ENCODE measurements at regions not wholly inside any gene's neighbourhood (a gene's known extent, or its start where the extent isn't known, plus 50 kb on each side); places are given as distances from the start of the nearest gene placed in this dataset.

- no peaks in the 10 kb centered on the region for H3K27me3 ChIP-seq
- H3K4me3 ChIP-seq, result no peak overlapping the region
- no peak overlapping the region for H3K27ac ChIP-seq
- H3K9me3 ChIP-seq, result no peaks in the 10 kb centered on the region
- TF ChIP-seq POLR2AphosphoS5 (IDR thresholded peaks at IDR 0.05) (no peak), EP300 (IDR thresholded peaks at IDR 0.05) (no peak), POLR2A (IDR thresholded peaks at IDR 0.05) (no peak)
- TF ChIP-seq, protein P1, sequence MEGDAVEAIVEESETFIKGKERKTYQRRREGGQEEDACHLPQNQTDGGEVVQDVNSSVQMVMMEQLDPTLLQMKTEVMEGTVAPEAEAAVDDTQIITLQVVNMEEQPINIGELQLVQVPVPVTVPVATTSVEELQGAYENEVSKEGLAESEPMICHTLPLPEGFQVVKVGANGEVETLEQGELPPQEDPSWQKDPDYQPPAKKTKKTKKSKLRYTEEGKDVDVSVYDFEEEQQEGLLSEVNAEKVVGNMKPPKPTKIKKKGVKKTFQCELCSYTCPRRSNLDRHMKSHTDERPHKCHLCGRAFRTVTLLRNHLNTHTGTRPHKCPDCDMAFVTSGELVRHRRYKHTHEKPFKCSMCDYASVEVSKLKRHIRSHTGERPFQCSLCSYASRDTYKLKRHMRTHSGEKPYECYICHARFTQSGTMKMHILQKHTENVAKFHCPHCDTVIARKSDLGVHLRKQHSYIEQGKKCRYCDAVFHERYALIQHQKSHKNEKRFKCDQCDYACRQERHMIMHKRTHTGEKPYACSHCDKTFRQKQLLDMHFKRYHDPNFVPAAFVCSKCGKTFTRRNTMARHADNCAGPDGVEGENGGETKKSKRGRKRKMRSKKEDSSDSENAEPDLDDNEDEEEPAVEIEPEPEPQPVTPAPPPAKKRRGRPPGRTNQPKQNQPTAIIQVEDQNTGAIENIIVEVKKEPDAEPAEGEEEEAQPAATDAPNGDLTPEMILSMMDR (IDR thresholded peaks at IDR 0.05), result peak; percentile 73 to 95 (median 88)
- no peaks in the 10 kb centered on the region for H3K36me3 ChIP-seq
- WGBS, 2 donors (ENCODE audit: low coverage in 1 of 2), result 31 to 32% methylated on average over 9 of the region's 9 CpGs
- peaks cover 0 to 32% (median 2%) of the 10 kb centered on the region in 3 donors for H3K4me1 ChIP-seq
- peak; percentile 71 for ATAC-seq
Measured at GRCh38 chr6:56359201-56359899, 112.0 kb upstream of the COL21A1 start.

DNA sequence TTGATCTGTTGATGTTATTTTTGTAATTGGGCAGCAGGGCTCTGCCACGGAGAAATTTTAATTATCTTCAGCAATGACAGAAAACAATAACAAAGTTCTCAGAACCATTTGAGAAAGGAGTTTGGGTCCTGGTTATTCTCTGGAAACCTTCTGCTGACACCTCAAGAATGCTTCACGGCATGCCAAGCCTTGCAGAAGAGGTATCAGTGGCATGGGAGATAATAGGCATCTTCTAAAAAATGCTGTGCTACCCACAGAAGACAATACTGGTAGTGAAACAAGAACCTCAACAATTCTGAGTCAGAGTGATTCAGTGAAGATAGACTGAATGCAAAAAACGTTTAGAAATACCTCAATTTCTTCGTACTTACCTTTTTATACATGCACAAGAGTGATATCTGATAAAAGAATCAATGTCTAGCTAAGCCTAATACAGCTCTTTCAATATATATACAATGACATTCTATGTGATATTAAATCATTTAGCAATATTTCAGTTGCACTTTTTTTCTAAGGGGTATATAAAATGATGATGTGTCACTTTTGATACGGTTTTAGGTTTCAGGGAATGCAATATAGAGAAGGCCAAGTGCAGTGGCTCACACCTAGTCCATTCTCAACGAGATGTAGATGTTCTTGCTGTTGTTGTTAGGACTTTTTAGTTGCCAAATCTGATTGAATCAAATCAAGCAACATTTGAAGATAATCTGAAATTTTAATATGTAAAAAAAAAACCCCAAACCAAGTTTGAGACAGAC lies 110.4 kb upstream of the COL21A1 start:
- Histone ChIP-seq H3K27ac (no peak overlapping the region), H3K4me3 (no peak overlapping the region), H3K36me3 (no peaks in the 10 kb centered on the region), H3K9me3 (peaks cover 0 to 8% (median 0%) of the 10 kb centered on the region in 3 donors), H3K4me1 (peaks cover 0 to 26% (median 2%) of the 10 kb centered on the region in 3 donors), H3K27me3 (no peaks in the 10 kb centered on the region)
- 59 to 65% methylated on average over 6 of the region's 6 CpGs for WGBS, 2 donors (ENCODE audit: low coverage in 1 of 2)
- TF ChIP-seq EP300 (IDR thresholded peaks at IDR 0.05), result no peak
- TF ChIP-seq, protein P1 (IDR thresholded peaks at IDR 0.05), result no peak
- TF ChIP-seq POLR2A (IDR thresholded peaks at IDR 0.05), result no peak
- TF ChIP-seq POLR2AphosphoS5 (IDR thresholded peaks at IDR 0.05), result no peak
- no peak for ATAC-seq

DNA sequence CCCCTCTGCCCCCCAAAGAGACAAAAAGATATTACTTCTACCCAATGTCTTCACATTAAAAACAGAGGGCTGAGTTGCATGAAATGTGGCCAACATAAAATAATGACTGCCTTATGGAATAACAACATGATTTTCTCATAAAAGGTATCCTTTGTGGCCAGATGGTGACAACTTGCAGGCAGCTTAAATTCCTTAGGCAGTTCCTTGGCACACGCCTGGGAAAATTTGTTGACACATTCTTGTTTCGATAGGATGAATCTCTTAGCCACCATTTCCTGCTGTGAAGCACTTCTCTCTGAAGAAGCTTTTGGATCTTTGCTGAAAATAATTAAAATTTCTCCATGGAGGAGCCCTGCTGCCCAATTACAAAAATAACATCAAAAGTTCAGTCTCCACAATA lies 109.0 kb upstream of the COL21A1 start:
- Histone ChIP-seq H3K27me3 (no peaks in the 10 kb centered on the region), H3K4me3 (no peak overlapping the region), H3K4me1 (peaks cover 0 to 26% (median 2%) of the 10 kb centered on the region in 3 donors), H3K9me3 (peaks cover 0 to 9% (median 0%) of the 10 kb centered on the region in 3 donors), H3K27ac (no peak overlapping the region), H3K36me3 (no peaks in the 10 kb centered on the region)
- no peak for TF ChIP-seq POLR2A (IDR thresholded peaks at IDR 0.05)
- no peak for TF ChIP-seq EP300 (IDR thresholded peaks at IDR 0.05)
- 20 to 24% methylated on average over 2 of the region's 2 CpGs for WGBS, 2 donors (ENCODE audit: low coverage in 1 of 2)
- ATAC-seq, result no peak

DNA sequence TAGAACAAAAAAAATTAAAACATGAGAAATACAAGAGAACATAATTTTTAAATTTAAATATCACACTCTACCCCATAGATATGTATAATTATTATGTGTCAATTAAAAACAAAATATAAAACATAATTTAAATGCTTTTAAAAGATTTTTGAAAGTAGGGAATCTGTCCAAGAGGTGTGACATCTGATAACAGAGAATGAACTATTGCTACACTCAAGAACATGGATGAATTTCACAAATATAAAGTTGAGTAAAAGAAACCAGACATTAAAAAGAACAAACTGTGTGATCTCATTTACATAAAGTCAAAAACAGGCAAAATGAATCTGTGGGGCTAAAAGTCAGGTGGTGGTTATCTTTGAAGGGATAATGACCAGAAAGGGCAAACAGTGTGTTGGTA lies 106.5 kb upstream of the COL21A1 start:
- H3K36me3 ChIP-seq, result no peaks in the 10 kb centered on the region
- no peak overlapping the region for H3K4me3 ChIP-seq
- peaks cover 0 to 9% (median 0%) of the 10 kb centered on the region in 3 donors for H3K9me3 ChIP-seq
- no peak overlapping the region for H3K27ac ChIP-seq
- H3K4me1 ChIP-seq, result peaks cover 0 to 17% (median 0%) of the 10 kb centered on the region in 3 donors
- no peaks in the 10 kb centered on the region for H3K27me3 ChIP-seq
- no peak for ATAC-seq
- no peak for TF ChIP-seq POLR2AphosphoS5 (IDR thresholded peaks at IDR 0.05)
- TF ChIP-seq, protein P1 (IDR thresholded peaks at IDR 0.05), result no peak
- TF ChIP-seq EP300 (IDR thresholded peaks at IDR 0.05), result no peak
- no peak for TF ChIP-seq POLR2A (IDR thresholded peaks at IDR 0.05)

DNA sequence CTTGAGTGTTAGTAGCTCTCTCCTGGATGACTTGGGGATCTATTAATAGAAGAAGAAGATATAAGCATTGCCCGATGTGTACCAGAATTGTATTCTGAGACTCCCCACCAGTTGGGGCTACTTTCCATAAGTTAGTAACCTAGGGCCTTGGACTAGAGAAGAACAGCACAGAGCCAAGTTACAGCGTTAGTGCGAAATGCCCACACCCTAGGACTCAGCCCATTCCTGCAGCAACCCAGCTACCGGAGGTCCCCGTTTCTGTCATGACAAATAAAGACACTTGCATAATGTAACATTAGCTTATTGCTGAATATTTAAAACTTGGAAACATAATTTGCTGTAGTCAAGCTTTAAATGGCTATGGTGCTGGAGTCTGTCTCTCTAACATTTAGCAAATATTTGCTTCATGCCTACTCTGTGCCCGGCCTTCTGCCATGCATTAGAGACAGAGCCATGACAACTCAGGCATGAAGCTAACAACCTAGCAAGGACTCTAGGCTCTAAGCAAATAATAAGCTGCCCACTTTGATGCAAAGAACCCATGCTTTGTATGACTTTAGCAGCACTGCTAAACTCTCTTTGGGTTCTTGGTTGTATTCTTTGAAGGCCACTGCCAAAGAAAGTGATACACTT lies 103.4 kb upstream of the COL21A1 start:
- WGBS, 2 donors (ENCODE audit: low coverage in 1 of 2), result 75 to 87% methylated on average over 5 to 6 of the region's 6 CpGs
- peaks cover 0 to 9% (median 0%) of the 10 kb centered on the region in 3 donors for H3K9me3 ChIP-seq
- no peaks in the 10 kb centered on the region for H3K36me3 ChIP-seq
- no peak overlapping the region for H3K4me3 ChIP-seq
- ATAC-seq, result no peak
- TF ChIP-seq, protein P1 (IDR thresholded peaks at IDR 0.05), result no peak
- TF ChIP-seq POLR2AphosphoS5 (IDR thresholded peaks at IDR 0.05) (no peak), POLR2A (IDR thresholded peaks at IDR 0.05) (no peak), EP300 (IDR thresholded peaks at IDR 0.05) (no peak)
- H3K27me3 ChIP-seq, result no peaks in the 10 kb centered on the region
- no peak overlapping the region for H3K27ac ChIP-seq
- H3K4me1 ChIP-seq, result no peaks in the 10 kb centered on the region
